NCI-H1694 treated with DMSO at 0.1 percent for 48 hours (cell line): ENCODE measurements at regions not wholly inside any gene's neighbourhood (a gene's known extent, or its start where the extent isn't known, plus 50 kb on each side); places are given as distances from the start of the nearest gene placed in this dataset.

Experiments
- DNase-seq: peaks from one replicate; lab custom pipeline; 2025; lab: John Stamatoyannopoulos, UW

GRCh38 chr2:219692521-219692920 is 65.1 kb downstream of the SLC4A3 start:
- DNase-seq: no peak

GRCh38 chr2:219695145-219695709 is 67.8 kb downstream of the SLC4A3 start:
- DNase-seq: no peak

- no peak for DNase-seq
Observed at GRCh38 chr2:219697811-219698747, 70.6 kb downstream of the SLC4A3 start.

GRCh38 chr2:219698748-219699439 is 71.5 kb downstream of the SLC4A3 start:
- no peak for DNase-seq

- DNase-seq: no peak
Observed at GRCh38 chr2:219699440-219699821, 72.0 kb downstream of the SLC4A3 start.

GRCh38 chr2:219701847-219702634 is 74.6 kb downstream of the SLC4A3 start:
- no peak for DNase-seq

GRCh38 chr2:219702796-219703545 is 75.5 kb downstream of the SLC4A3 start:
- no peak for DNase-seq

GRCh38 chr2:219704878-219705277 is 77.4 kb downstream of the SLC4A3 start:
- no peak for DNase-seq

- no peak for DNase-seq
Observed at GRCh38 chr2:219706823-219707281, 79.4 kb downstream of the SLC4A3 start.

GRCh38 chr2:219707496-219708285 is 80.3 kb downstream of the SLC4A3 start:
- DNase-seq: no peak

GRCh38 chr2:219709331-219709761 is 81.9 kb downstream of the SLC4A3 start:
- no peak for DNase-seq

GRCh38 chr2:219713110-219713509 is 85.7 kb downstream of the SLC4A3 start:
- DNase-seq: peak; percentile 6

GRCh38 chr2:219714681-219715400 is 87.4 kb downstream of the SLC4A3 start:
- no peak for DNase-seq

- DNase-seq: no peak
Observed at GRCh38 chr2:219718066-219718465, 90.6 kb downstream of the SLC4A3 start.

- no peak for DNase-seq
Observed at GRCh38 chr2:219719521-219719920, 92.1 kb downstream of the SLC4A3 start.

- DNase-seq: no peak
Observed at GRCh38 chr2:219720956-219721355, 93.5 kb downstream of the SLC4A3 start.

GRCh38 chr2:219722276-219722879 is 94.9 kb downstream of the SLC4A3 start:
- no peak for DNase-seq

- DNase-seq: no peak
Observed at GRCh38 chr2:219723311-219723710, 95.9 kb downstream of the SLC4A3 start.

- no peak for DNase-seq
Observed at GRCh38 chr2:219724628-219725027, 97.2 kb downstream of the SLC4A3 start.
